Tongue (tissue), 1 donor: ENCODE measurements at regions not wholly inside any gene's neighbourhood (a gene's known extent, or its start where the extent isn't known, plus 50 kb on each side); places are given as distances from the start of the nearest gene placed in this dataset.

Source experiments
- DNase-seq: peaks from one replicate; pipeline ENCODE4 v3.0.0-alpha.2; 2015

GRCh38 chr12:75836533-75836932 lies 195.0 kb downstream of the PHLDA1 start:
- peak; percentile 83 for DNase-seq

GRCh38 chr12:75834591-75834990 lies 197.0 kb downstream of the PHLDA1 start:
- no peak for DNase-seq

GRCh38 chr12:75833268-75833667 lies 198.3 kb downstream of the PHLDA1 start:
- DNase-seq, result no peak

- DNase-seq, result peak; percentile 62
Measured at GRCh38 chr12:75831402-75831801, 200.2 kb downstream of the PHLDA1 start.

GRCh38 chr12:75827061-75827460 lies 204.5 kb downstream of the PHLDA1 start:
- DNase-seq, result no peak

- DNase-seq, result no peak
Measured at GRCh38 chr12:75825686-75826085, 205.9 kb downstream of the PHLDA1 start.

- no peak for DNase-seq
Measured at GRCh38 chr12:75823475-75823874, 208.1 kb downstream of the PHLDA1 start.

DNA sequence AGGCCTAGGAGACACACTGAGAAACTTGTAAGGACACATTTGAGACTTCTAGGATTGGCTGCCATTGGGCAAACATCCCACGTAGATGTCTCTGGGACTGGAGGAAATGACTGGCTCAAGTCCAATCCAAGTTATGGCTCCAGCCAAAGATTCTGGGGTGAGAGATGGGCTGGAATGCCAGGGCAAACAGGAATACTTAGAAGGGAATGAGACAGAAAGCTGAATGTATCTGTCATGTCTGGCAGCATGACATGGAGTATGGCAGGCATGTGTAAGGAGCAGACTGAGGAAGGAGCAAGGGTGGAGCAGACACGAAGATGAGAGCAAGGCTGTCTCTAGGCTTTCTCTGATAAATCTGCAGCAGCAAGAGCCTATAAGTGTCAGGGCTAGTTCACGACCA lies 209.2 kb downstream of the PHLDA1 start:
- DNase-seq, result no peak

- peak; percentile 92 for DNase-seq
Measured at GRCh38 chr12:75820848-75821578, 210.6 kb downstream of the PHLDA1 start.

- DNase-seq, result no peak
Measured at GRCh38 chr12:75820071-75820470, 211.5 kb downstream of the PHLDA1 start.

DNA sequence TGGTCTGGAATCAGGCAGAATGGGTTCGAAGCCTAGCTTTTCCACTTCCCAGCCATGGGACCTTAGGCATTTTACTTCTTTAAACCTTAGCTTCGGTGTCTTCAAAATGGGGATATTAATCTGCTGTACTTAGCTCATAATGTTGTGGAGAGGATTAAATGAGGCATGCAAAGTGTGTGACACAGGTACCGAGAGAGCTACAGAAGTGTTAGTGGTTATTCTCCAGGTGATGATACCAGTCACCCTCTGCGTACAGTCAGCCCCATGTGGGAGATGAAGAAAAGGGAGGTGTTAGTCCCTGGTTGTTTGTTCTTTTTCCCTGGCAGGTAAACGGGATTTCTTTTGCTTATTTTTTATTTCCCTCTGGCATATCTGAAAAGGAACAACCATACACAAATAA lies 212.1 kb downstream of the PHLDA1 start:
- DNase-seq, result no peak

DNA sequence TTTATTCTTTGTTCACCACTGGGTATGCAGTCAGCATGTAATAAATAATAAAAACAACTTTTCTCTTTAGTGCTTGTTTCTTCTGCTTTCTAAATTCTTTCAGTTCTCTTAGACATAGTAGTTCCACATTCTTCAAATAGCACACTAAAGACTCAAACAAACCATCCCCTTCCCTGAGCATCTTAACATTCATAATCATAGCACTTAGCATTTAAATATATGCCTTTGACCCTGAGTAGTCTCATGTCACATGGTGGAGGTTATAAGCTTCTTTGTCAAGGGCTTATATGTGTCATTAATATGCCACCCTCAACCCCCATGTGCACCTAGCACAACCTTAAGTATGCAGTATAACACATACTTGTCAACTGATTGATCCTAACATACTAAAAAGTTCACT lies 212.7 kb downstream of the PHLDA1 start:
- DNase-seq, result no peak

GRCh38 chr12:75816897-75817296 lies 214.7 kb downstream of the PHLDA1 start:
- DNase-seq, result no peak

GRCh38 chr12:75815756-75816155 lies 215.8 kb downstream of the PHLDA1 start:
- DNase-seq, result no peak

- DNase-seq, result peak; percentile 93
Measured at GRCh38 chr12:75814851-75815754, 216.5 kb downstream of the PHLDA1 start.

DNA sequence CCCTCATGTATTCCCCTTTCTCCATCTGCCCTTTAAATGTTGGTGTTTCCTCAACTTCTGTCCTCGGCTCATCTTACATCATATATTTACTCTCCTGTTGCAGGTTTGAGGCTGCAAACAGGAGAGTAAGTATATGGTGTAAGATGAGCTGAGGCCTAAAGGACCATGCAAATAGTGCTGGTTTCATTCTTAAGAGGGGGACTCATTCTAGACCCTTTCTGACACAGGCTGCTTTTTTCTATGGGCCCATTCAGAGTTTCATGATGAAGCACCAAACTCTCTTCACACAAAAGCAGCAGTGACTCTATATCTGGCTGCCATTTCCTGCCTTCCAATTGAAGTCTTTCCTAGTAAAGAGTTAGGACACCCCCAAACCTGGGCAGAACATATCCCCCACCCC lies 218.5 kb downstream of the PHLDA1 start:
- DNase-seq, result no peak

- peak; percentile 85 for DNase-seq
Measured at GRCh38 chr12:75812271-75813018, 219.1 kb downstream of the PHLDA1 start.

DNA sequence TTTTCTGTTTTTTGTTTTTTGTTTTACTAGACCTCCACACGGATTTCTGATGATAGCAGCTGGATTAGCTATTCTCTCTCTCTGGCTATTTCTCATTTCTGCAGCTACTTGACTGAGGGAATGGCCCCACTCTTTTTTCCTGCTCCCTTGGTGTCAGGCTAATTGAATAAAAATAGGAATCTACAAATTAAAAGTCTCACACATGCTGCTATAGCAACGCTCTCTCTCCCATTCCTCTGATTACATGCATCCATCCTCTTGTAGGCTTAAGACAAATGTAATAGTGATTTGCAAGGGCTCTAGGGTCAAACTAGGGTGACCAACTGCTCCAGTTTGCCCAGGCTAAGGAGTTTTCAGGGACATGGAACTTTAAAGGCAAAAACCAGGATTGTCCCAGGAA lies 221.8 kb downstream of the PHLDA1 start:
- no peak for DNase-seq

- no peak for DNase-seq
Measured at GRCh38 chr12:75807494-75807893, 224.1 kb downstream of the PHLDA1 start.

- no peak for DNase-seq
Measured at GRCh38 chr12:75805905-75806304, 225.7 kb downstream of the PHLDA1 start.

DNA sequence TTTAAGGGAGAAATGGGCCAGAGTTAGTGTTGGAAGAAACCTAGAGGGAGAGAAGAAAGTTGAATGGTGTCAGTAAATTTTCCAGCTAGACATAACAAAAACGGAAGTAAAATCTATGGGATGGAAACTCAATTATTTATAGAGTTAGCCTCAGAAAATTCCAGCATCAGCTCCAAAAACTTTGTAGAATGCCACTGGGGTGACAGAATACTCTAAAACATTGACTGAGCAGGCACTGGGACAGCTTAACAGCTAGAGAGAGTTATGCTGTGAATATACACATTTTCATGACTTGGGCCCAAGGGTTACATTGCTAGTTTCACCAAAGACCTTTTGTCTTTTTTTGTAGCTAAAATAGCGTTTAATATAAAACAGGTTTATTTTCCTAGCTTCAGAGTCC lies 226.3 kb downstream of the PHLDA1 start:
- no peak for DNase-seq

GRCh38 chr12:75798136-75798926 lies 233.2 kb downstream of the PHLDA1 start:
- no peak for DNase-seq
